ENCODE measurements at regions not wholly inside any gene's neighbourhood (a gene's known extent, or its start where the extent isn't known, plus 50 kb on each side); places are given as distances from the start of the nearest gene placed in this dataset.

DNA sequence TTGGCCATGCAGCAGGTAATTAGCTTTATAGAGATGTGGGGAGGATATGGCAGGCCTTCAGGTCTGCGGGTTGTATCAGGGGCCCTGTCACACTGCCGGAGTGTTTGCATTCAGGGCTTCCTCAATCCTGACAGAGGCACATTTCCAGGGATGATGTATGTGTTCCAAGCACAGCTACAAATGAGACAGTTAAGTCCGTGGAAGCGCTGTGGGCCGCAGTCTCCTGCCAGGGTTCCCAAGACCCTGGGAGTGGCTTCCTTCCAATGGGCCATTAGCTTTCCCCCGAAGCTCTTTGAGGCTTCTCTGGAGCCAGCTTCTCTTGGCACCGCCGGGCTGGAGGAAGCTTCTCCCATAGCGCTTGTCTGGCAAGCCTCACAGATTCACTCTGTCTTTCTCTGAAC is 1524.7 kb upstream of the TMEM132C start:
- no peak for DNase-seq

DNA sequence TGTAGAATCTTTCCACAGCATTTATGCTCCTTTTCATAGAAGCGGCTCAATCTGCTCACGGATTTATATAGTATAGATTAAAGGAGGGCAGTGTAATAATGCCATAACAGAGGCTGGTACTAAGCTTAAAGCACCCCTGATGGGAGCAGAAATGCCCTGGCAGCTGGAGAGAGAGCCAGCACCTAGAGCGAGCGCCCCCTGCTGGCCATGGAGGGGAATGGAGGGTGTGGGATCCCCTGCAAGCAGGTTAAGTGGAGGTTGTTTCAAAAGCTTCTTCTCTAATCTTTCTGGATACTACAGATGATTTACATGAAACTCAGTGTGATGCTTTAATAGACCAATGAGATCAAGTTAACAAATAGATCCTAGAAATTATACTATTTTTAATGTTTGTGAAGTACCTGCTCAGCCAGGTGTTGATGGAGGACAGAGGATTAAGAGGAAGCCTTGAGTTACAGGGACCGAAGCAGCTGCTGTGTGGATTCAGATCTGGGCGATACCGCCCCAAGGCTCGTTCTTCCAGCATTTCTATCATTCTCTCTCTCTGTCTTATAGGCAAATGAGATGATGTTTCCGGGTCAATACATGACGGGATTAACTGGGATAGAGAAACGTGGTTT is 1519.3 kb upstream of the TMEM132C start:
- DNase-seq, result peak; percentile 8 to 62

DNA sequence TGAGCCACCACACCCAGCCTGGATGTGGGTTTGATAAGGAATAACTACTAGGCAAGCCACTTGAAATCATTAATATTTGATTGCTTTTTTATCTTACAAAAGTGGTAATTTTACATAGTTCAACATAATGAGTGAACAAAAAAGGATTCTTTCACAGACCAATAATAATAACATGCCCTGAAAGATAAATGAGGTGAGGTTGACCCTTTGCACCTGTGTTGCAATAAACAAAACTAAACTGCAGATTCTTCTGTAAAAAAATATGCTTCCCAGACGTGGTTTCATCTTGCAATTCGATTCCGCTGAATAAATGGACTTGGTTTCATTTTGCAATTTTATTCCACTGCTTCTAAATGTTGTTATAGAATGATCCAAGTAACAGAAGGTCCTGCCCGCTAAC is 1514.9 kb upstream of the TMEM132C start:
- DNase-seq, result no peak

DNA sequence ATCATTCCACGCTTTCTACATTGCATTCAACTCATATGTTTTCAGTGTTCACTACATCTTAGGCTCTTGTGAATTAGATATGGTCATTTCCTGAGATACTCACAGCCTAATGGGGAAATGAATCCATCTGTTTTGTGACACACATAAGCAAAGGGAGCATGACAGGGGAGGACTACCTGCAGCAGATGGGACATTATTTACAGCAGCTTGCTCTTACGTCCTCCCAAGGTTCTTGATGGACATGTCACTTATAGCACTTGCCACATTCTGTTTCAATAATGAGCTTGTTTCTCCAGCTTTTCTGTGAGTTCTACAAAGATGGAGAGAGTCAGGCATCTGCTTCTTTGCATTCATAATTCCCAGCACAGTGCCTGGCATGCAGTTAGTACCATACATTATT is 1509.6 kb upstream of the TMEM132C start:
- no peak for DNase-seq

DNA sequence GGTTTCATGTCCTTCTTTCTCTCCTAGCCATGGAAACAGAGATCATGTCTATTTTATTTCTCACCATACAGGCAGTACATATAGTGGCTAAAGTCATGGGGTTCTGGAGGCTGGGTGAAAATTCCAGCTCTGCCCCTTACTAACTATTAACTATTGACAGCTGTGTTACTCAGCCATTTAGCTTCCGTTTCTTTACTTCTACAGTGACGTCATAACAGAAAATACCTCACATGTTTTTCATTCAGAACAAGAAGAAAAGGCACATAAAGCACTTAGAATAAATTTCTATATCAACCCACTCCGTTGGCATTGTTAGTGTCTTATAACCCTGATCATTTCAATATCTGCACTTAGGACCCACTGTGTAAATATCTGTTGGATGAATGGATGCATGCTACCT is 1506.9 kb upstream of the TMEM132C start:
- no peak for DNase-seq

DNA sequence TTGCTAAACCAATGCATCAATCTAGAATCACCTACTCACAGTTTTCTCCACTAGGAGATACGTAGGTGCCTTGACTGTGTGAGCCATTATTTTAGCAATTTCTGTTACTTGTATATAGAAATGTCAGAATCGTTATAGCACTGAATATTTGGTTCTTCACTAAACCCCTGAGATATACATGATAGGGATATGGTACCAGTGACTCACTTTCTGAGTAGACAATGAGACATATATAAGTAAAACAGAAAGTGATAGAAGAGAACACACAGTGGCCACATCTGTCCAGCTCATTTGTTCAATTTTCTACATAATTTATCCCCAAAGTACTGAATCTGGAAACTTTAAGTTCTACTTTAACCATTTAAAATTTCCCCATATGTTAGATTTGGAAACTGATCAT is 1505.5 kb upstream of the TMEM132C start:
- no peak for DNase-seq

DNA sequence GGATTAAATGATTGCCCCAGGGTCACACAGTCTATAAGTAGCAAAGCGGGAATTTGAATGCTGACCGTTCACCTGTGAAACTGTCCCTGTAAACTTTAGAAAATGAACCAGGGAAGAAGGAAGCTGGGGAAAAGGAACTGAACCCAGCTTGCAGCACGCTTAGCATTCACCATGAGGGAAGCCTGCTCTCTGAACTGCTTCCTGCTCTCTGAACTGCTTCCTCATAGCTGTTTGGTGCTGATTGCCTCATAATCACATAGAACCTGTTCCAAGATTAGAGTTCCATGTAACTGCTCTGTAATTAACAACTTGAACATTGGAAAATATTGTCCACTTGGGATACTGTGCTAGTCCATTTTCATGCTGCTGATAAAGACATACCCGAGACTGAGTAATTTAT is 1504.8 kb upstream of the TMEM132C start:
- no peak for DNase-seq

DNA sequence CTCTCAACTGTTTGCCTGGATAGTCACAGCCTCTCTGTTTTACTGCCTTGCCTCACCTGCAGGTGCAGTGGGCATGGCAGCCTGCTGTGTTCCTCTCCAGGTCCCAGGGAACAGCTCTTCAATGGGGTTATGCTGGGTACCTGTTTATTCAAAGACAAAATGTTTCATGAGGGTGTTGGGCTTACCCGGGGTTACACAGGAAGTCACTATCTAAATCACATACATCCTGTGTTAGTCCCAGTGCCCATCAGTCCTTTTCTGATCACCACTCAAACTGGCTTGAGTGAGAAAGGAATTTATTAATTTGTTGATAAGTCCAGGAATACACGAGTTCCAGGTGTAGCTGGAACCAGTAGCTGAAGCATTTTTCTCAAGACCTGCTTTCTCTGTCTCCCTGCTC is 1503.6 kb upstream of the TMEM132C start:
- DNase-seq, result no peak

DNA sequence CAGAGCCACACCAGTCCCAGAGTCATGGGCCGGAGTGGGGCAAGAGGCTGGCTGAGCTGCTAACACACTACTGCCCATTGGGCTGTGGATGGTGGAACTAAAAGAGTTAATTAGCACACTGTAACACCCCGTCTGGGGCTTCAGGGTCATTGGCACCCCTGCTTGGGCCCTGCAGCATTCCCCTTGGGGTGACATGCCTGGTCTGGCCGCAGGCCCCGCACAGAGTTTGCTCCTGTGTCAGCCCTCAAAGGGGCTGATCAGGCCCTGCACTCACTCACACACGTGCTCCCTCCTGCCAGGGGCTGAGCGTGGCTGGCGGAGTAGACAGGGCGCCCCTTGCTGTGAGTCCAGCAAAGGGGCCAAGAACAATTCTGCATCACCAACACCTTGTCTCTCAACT is 1499.6 kb upstream of the TMEM132C start:
- no peak for DNase-seq

DNA sequence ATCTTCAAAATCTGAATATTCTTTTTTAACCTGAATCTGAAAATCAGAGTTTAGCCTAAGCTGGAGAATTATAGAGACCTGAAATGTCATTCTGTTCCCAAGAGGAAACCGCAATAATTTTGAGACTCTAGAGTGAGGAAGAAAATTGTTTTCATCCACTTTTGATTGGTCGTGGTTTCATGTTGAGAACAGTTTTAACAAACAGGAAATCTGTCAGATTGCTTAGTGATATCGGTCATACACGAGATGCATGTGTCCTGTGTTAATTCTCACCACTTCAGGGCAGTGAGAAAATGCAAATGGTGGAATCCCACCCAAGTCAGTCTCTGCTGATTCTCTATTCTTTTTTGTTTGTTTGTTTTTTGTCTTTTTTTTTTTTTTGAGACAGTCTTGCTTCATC is 1498.5 kb upstream of the TMEM132C start:
- DNase-seq, result no peak

DNA sequence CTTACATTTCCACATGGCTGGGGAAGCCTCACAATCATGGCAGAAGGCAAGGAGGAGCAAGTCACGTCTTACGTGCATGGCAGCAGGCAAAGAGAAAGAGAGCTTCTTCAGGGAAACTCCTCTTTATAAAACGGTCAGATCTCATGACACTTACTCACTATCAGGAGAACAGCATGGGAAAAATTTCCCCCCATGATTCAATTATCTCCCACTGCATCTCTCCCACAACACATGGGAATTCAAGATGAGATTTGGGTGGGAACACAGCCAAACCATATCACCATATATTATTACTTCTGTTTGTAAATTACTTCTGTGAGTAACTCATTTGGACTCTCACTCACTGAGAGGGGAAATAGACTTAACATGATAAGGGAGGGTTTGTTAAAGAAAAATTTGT is 1496.8 kb upstream of the TMEM132C start:
- no peak for DNase-seq

DNA sequence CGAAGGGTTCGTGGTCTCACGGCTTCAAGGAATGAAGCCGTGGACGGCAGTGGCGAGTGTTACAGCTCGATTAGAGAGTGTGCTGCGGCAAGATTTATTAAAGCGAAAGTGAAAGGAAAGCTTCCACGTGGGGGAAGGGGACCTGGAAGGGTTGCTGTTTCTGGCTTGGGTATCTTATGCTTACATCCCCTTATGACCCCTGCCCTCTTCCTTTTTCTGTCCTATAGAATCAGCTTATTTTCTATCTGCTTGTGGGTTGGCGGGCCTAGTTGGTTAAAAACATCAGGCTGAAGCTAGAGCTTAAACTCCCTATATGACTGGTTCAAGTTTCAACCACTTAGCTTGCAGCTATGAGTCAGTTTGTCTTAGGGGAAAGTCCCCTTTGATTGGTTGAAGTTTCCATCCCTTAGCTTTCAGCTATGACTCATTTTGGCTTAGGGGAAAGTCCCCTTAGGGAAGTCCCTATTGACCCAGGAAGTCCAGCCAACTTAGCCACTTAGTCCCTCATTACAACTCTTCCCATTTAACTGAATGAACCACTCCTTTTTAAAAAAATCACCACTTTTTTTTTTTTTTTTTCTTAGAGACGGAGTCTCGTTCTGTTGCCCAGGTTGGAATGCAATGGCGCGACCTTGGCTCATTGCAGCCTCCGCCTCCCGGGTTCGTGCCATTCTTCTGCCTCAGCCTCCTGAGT is 1494.7 kb upstream of the TMEM132C start:
- peak; percentile 30 to 51 for DNase-seq

DNA sequence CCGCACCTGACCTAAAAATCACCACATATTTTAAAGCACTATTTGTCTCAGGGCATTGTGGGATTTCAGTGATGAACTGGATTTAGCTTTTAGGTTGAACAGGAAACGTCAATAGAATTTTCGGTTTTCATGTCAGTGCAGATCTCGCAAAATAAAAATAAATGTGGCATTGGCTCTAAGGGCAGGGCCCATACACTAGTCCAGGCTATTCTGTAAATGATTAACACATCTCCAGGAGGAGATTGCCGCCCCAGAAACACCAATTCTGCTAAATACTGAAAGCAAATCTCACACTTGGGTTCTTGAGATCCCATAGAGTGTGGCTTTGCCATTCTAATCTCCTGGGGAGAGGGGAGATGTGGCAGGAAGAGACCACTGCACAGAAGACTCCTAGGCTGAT is 1494.0 kb upstream of the TMEM132C start:
- DNase-seq, result no peak

DNA sequence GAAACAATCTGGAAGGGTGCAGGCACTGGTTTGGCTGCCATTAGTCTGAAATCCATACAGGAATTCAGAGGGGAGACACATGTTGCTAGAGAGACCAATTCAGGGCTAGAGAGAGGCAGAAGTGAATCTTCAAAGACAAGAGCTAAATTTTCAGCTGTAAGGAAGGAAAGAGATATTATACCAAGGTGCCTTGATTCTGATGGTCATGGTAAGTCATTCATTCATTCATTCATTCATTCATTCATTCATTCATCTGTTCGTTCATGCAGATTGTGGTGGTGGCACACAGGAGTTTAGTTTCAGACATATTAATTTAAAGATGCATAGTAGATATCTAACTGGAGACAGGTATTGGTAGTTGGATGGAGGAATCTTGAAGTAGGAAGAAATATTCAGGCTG is 1493.5 kb upstream of the TMEM132C start:
- DNase-seq, result no peak

DNA sequence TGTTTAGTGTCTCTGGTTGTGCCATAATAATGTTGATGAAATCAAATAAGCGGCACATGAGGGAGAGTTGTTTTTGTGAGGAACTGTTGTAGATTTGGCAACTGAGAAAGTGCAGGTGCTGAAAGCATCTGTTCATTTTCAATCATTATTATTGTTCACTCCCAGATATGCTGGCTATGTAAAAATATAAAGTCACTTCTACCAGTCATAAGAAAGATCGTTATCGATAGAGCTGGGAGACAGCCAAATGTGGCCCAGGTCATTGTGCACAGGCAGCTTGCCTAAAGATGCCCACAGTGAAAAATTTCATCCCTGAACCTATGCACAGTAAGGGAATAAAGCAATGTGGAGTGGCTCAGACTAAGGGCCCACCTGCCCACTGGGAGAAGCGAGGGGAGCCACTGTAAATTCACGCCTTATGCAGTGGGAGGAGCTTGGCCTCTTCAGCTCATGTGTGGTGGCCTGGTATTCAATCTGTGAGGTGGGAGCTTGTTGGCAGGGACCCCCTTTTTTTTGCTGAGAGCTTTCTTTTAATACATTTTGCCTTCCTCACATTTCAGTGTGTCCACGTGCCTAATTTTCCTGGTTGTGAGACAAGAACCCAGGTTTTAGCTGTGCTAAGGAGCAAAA is 1490.8 kb upstream of the TMEM132C start:
- no peak for DNase-seq

DNA sequence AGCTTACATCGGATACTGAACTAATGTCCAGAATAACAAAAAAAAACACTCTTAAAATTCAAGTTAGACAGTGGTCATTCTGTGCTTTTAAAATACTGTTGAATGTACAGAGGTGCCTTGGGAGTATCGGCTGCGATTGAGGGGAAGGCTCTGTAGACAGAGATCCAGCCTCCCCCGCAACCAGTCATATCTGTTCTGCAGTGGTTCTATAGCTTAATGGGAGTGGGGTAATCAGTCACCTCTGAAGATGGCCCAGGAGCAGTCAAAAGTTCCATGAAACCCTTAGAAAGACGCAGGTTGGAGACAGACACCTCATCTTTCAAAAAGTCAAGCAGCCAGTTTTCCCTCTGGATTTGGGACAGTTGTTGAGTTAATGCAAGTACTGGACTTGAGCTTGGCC is 1486.6 kb upstream of the TMEM132C start:
- DNase-seq, result no peak

DNA sequence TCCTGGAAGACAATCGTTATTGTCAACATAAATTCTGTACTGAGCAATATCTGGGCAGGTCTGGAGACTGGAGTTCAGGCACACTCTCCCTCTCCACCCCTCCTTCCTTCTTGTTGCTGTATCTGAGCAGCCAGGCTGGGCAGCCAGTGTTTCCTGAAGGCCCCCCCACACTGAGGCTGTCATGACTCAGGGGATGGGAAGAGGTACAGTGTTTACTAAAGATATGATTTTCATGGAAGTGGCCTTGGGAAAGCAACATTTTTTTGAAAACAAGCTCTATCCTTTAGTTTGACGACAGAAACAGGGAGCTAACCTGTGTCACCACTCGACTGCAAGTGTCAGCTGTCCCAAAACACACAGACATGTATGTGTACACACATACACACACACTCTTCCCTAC is 1485.4 kb upstream of the TMEM132C start:
- no peak for DNase-seq

DNA sequence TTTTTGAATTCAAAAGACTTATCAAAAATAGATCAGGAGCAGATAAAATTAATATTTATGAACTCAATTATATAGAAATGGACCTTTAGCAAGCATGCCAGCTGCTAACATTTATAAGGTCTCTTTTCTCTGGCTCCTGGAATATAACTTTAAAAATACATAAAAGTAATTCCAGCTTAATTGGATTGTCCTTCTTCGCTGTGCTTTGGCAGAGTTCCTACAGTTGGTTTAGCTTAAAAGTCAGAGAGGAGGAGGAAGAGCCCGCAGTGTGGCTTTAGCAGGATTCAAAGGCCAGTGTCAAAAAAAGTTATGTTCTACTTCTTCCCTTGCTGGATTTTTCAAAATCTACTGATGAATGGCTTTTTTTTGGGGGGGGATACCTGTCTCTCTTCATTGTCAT is 1484.9 kb upstream of the TMEM132C start:
- no peak for DNase-seq

DNA sequence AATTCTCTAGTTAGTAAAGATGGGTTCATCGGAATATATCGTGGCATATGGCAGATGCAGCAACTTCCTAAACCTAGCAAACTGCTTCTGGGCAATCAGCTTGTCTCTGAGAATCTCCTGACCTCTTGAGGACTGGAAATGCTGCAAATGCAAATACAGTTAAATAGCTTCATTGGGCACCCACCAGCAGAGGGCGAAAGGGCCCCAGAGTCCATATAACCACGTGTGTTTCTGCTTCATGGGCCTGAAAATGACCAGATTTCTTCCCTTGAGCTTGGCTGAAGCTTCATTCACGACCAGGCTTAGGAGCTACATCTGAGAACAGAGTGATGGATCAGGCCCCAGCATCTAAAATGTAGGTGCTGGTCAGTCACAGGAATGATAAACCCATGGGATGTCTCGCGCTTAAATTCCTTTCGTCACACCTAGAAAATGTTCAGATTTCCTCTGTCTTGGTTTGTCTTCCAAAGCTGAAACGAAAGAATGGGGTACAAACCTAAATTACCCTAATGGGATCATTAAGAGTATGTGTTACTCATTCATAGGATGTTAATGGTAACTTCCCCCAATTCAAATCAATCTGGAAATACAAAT is 1482.5 kb upstream of the TMEM132C start:
- DNase-seq, result peak in 1 of 2 donors; percentile 40

DNA sequence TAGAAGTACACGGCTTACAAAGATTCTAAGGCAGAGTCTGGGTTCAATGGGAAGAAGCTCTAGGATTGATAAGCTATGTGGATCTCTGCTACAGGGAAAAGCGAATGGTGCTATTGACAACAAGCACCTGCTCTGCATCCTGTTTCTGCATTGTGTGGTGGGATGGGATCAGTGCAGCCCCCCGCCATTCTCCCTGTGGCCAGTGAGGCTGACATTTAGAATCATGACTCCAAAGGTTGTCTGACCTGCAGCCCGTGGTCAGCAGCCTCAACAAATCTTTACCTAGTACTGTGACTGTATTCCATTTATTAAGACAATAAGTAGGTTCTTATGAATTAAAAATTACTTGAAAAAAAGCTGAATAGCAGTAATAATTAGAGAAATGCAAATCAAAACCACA is 1477.0 kb upstream of the TMEM132C start:
- DNase-seq, result no peak

DNA sequence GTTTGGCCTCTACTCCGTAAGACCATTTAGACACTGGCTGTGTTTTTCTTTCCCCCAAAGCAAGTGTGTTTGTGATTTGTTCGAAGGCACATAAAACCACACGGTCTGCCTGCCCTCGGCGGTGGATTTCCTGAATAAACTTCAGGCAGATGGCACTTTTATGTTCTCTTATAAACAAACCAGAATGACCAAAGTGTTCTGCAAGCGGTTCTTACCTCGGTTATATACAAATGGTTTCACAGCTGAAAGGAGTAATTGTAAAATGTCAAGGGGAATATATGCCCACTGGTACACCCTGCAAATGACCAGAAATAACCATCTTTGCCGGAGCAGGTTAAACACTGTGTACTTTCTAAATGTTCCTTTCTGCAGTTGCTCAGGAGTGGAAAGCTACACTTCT is 1475.8 kb upstream of the TMEM132C start:
- DNase-seq, result no peak

DNA sequence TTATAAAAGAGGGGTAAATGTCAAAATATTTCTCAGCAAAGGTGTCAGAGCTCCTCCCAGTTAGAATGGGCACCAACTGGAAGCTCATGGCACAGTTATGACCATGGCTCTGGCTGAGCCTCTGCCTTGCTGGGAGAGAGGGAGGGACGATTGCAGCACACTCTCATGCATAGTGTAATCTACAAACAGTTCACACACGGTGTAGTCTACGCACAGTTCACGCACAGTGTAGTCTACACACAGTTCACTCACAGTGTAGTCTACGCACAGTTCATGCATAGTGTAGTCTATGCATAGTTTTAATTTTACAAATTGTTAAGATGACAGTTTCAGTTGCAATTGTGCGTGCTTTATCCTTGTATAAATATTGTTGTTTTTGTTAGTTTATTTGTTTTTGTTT is 1474.6 kb upstream of the TMEM132C start:
- DNase-seq, result no peak

DNA sequence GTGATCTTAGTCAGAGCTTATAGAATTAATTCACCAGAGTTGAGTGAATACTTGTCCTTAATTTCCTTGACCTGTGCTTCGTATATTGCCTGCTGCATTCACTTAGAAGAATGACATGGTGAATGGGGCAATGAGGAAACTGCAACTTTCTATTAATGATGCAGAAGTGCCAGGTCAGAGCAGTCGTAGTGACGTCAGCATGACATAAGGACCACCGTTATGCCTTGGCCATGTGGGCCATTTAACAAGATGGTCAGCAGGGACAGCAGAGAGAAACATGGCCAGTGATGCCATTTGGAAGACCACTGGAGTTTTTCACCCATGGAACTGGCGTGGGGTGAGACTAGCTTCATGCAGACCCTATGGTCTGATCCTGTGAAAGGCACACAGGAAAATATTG is 1469.4 kb upstream of the TMEM132C start:
- DNase-seq, result no peak

DNA sequence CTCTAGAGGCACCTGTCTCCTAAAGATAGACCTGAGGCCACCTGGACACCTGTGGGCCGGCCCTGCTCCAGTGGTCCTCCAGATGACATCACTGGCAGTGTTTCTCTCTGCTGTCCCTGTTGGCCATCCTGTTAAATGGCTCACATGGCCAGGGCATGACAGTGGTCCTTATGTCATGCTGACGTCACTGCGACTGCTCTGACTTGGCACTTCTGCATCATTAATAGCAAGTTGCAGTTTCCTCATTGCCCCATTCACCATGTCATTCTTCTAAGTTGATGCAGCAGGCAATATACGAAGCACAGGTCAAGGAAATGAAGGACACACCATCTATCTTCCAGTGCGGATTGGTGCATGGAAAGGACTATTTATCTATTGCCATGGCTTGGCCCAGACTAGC is 1468.5 kb upstream of the TMEM132C start:
- DNase-seq, result no peak
